ENCODE measurements at regions not wholly inside any gene's neighbourhood (a gene's known extent, or its start where the extent isn't known, plus 50 kb on each side); places are given as distances from the start of the nearest gene placed in this dataset.

DNA sequence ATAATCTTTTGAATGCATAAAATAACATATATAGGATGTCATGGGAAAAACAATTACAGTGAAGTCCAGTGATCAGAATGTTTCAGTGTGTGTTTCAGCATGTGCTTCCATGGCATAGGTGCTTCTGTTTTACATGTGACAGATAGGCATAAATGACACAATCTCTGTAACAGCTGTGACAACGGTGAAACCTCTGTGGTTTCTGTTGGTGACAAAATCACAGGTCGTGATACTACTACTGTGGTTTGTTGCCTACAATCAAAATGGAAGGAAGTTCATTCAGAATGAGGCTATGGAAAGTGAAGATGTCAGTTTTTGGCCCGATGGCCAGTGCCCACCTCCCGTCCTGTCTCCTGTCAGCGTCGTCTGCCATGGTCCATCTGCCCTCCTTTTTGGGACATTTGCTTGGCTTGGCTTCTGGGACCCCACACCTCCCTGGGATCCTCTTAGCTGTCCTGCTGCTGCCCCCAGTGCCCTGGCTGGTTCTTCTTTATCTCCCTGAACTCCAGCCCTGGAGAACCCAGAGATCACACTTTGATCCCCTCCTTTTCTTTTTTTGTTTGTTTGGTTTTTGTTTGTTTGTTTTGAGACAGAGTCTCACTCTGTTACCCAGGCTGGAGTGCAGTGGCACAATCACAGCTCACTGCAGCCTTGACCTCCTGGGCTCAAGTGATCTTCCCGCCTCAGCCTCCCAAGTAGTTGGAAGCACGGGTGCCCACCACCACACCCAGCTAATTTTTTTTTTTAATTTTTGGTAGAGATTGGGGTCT lies 79.3 kb upstream of the NAA20 start:
- no peak for DNase-seq (ENCODE audit: low spot score in 2 of 2)
- no peak overlapping the region for H3K4me3 ChIP-seq

GRCh38 chr20:19938421-19939090 lies 78.6 kb upstream of the NAA20 start:
- in situ Hi-C loops (cut with MboI; ENCODE audit: low sequenced_read_pairs): no loop called here
- Histone ChIP-seq H3K27me3 (ENCODE audit: low read depth) (no peaks in the 10 kb centered on the region), H3K4me1 (no peaks in the 10 kb centered on the region), H3K36me3 (replicated peaks) (no peaks in the 10 kb centered on the region), H3K4me3 (no peak overlapping the region), H3K9me3 (no peaks in the 10 kb centered on the region)
- DNase-seq (ENCODE audit: low spot score in 2 of 2): no peak

More for the DNA sequence above, 79.3 kb upstream of the NAA20 start:
- no peaks in the 10 kb centered on the region for H3K9me3 ChIP-seq
- in situ Hi-C loops (cut with MboI; ENCODE audit: low sequenced_read_pairs): no loop called here
- no peaks in the 10 kb centered on the region for H3K36me3 ChIP-seq (replicated peaks)
- H3K27me3 ChIP-seq (ENCODE audit: low read depth): no peaks in the 10 kb centered on the region
- H3K4me1 ChIP-seq: no peaks in the 10 kb centered on the region

GRCh38 chr20:19940988-19941460 lies 76.1 kb upstream of the NAA20 start:
- H3K4me3 ChIP-seq: no peak overlapping the region
- no peaks in the 10 kb centered on the region for H3K9me3 ChIP-seq
- H3K36me3 ChIP-seq (replicated peaks): no peaks in the 10 kb centered on the region
- in situ Hi-C loops (cut with MboI; ENCODE audit: low sequenced_read_pairs): no loop called here
- H3K4me1 ChIP-seq: no peaks in the 10 kb centered on the region
- no peaks in the 10 kb centered on the region for H3K27me3 ChIP-seq (ENCODE audit: low read depth)
- no peak for DNase-seq (ENCODE audit: low spot score in 2 of 2)

GRCh38 chr20:19942611-19943010 lies 74.6 kb upstream of the NAA20 start:
- Histone ChIP-seq H3K9me3 (no peaks in the 10 kb centered on the region), H3K27me3 (ENCODE audit: low read depth) (no peaks in the 10 kb centered on the region), H3K4me3 (no peak overlapping the region), H3K36me3 (replicated peaks) (no peaks in the 10 kb centered on the region), H3K4me1 (no peaks in the 10 kb centered on the region)
- no peak for DNase-seq (ENCODE audit: low spot score in 2 of 2)
- in situ Hi-C loops (cut with MboI; ENCODE audit: low sequenced_read_pairs): no loop called here

DNA sequence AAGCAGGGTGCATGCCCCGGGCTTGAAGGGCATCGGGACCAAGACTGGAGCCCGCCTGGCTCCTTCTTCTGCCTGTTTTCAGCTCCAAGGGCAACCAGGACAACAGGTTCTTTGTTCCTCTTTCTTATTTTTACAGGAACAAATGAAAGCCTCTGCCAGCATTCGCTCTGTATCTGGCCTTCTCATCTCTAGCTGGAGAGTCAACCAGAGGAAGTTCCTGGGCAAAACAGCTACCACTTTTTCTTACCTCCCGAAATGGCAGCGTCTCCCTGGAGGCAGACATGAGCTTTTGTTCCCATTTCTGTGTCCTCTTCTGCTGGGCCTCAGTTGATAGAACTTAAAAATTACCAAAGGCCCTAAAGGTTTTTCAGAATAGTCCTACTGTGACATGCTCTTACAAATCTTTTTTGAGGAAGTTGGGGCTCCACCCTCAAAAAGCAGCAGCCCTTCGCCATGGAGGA lies 74.1 kb upstream of the NAA20 start:
- no peaks in the 10 kb centered on the region for H3K36me3 ChIP-seq (replicated peaks)
- H3K4me1 ChIP-seq: no peaks in the 10 kb centered on the region
- DNase-seq (ENCODE audit: low spot score in 2 of 2): no peak
- H3K4me3 ChIP-seq: no peak overlapping the region
- no peaks in the 10 kb centered on the region for H3K9me3 ChIP-seq
- no peaks in the 10 kb centered on the region for H3K27me3 ChIP-seq (ENCODE audit: low read depth)
- in situ Hi-C loops (cut with MboI; ENCODE audit: low sequenced_read_pairs): no loop called here

- Histone ChIP-seq H3K27me3 (ENCODE audit: low read depth) (no peaks in the 10 kb centered on the region), H3K4me1 (no peaks in the 10 kb centered on the region), H3K9me3 (no peaks in the 10 kb centered on the region), H3K36me3 (replicated peaks) (no peaks in the 10 kb centered on the region), H3K4me3 (no peak overlapping the region)
- DNase-seq (ENCODE audit: low spot score in 2 of 2): no peak
- in situ Hi-C loops (cut with MboI; ENCODE audit: low sequenced_read_pairs): no loop called here
Observed at GRCh38 chr20:19944772-19945459, 72.2 kb upstream of the NAA20 start.

- DNase-seq (ENCODE audit: low spot score in 2 of 2): no peak
- Histone ChIP-seq H3K27me3 (ENCODE audit: low read depth) (no peaks in the 10 kb centered on the region), H3K36me3 (replicated peaks) (no peaks in the 10 kb centered on the region), H3K9me3 (no peaks in the 10 kb centered on the region), H3K4me3 (no peak overlapping the region), H3K4me1 (no peaks in the 10 kb centered on the region)
- in situ Hi-C loops (cut with MboI; ENCODE audit: low sequenced_read_pairs): no loop called here
Observed at GRCh38 chr20:19945732-19946670, 71.2 kb upstream of the NAA20 start.

DNA sequence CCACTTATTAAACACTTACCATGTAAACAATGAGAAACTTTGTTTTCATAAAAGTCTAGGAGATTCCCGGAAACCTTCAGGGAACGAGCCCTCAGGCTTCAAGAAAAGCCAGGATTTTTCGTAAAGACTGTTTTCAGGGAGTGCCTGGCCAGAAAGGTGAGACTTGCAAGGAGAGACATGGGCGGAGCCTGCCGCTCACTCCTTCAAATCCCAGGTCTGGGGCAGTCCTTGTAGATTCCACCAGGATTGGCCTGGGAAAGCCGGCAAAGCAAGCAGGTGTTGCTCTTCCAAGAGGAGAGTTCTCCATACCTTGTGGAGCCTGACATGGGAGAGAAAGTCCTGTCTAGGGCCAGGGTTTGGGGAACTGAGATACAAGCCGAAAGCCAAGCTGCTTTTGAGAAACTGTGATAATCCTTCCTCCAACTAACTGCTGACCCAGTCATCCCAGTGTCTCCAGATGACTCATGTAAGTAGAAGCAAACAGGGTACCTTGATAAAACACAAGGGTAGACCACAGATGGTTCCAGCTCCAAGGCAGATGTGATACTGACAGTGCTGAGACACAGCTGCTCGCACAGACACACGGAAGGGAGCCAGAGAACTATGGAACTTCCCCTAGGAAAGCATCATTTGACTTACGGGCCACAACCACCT lies 69.4 kb upstream of the NAA20 start:
- in situ Hi-C loops (cut with MboI; ENCODE audit: low sequenced_read_pairs): no loop called here

GRCh38 chr20:19949195-19949867 lies 67.8 kb upstream of the NAA20 start:
- H3K36me3 ChIP-seq (replicated peaks): no peaks in the 10 kb centered on the region
- no peaks in the 10 kb centered on the region for H3K27me3 ChIP-seq (ENCODE audit: low read depth)
- H3K4me3 ChIP-seq: no peak overlapping the region
- DNase-seq (ENCODE audit: low spot score in 2 of 2): no peak
- H3K4me1 ChIP-seq: no peaks in the 10 kb centered on the region
- H3K9me3 ChIP-seq: no peaks in the 10 kb centered on the region
- in situ Hi-C loops (cut with MboI; ENCODE audit: low sequenced_read_pairs): no loop called here

More for the DNA sequence above, 69.4 kb upstream of the NAA20 start:
- no peak for DNase-seq (ENCODE audit: low spot score in 2 of 2)
- Histone ChIP-seq H3K4me1 (no peaks in the 10 kb centered on the region), H3K27me3 (ENCODE audit: low read depth) (no peaks in the 10 kb centered on the region), H3K9me3 (no peaks in the 10 kb centered on the region), H3K36me3 (replicated peaks) (no peaks in the 10 kb centered on the region), H3K4me3 (no peak overlapping the region)

DNA sequence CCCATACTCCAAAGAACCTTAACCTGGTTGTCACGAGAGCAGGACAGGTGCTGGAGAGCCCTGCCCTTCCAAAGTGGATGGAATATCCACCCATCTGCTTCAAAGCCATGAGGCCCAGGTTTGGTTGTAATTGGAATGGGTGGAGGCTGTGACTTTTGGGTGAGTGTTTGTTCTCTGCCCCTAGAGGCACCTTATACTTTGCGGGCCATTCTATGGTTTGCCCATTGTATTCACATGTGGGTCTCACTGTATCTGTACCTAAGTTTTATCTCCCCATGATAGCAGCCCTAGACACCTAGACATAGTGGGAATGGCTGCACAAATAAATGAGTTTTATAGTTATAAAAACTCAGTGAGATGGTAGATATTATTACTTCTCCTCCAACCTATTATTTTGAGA lies 67.1 kb upstream of the NAA20 start:
- Histone ChIP-seq H3K4me1 (no peaks in the 10 kb centered on the region), H3K9me3 (no peaks in the 10 kb centered on the region), H3K36me3 (replicated peaks) (no peaks in the 10 kb centered on the region), H3K4me3 (no peak overlapping the region), H3K27me3 (ENCODE audit: low read depth) (no peaks in the 10 kb centered on the region)
- no peak for DNase-seq (ENCODE audit: low spot score in 2 of 2)
- in situ Hi-C loops (cut with MboI; ENCODE audit: low sequenced_read_pairs): no loop called here

DNA sequence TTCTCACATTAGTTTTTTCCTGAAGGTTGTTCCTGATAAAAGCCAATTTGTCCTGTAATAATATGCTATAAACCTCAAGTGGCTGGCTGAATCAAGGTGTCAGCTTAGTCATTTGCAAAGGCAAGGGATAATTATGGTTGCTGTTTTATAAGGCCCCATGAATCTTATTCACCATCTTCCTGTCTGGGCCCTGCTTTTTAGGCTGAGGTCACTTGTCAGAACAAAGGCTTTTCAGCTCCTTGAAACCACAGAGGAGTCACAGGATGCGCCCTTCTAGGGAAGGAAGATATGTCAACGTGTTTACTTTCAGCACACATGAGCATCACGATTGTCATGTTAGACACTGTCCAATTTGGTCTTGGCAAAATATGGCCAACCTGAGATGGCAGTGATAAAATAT lies 64.8 kb upstream of the NAA20 start:
- H3K9me3 ChIP-seq: no peaks in the 10 kb centered on the region
- no peaks in the 10 kb centered on the region for H3K27me3 ChIP-seq (ENCODE audit: low read depth)
- no peak overlapping the region for H3K4me3 ChIP-seq
- no peaks in the 10 kb centered on the region for H3K4me1 ChIP-seq
- in situ Hi-C loops (cut with MboI; ENCODE audit: low sequenced_read_pairs): no loop called here
- DNase-seq (ENCODE audit: low spot score in 2 of 2): no peak
- H3K36me3 ChIP-seq (replicated peaks): no peaks in the 10 kb centered on the region

GRCh38 chr20:19953606-19954005 lies 63.6 kb upstream of the NAA20 start:
- Histone ChIP-seq H3K36me3 (replicated peaks) (no peaks in the 10 kb centered on the region), H3K27me3 (ENCODE audit: low read depth) (no peaks in the 10 kb centered on the region), H3K4me1 (peaks cover 4% of the 10 kb centered on the region)

More at GRCh38 chr20:19953606-19954005, 63.6 kb upstream of the NAA20 start:
- Histone ChIP-seq H3K9me3 (no peaks in the 10 kb centered on the region), H3K4me3 (no peak overlapping the region)
- in situ Hi-C loops (cut with MboI; ENCODE audit: low sequenced_read_pairs): no loop called here
- DNase-seq (ENCODE audit: low spot score in 2 of 2): no peak

Data from HAP-1 (cell line).